GM12878 (cell line): ENCODE measurements at regions not wholly inside any gene's neighbourhood (a gene's known extent, or its start where the extent isn't known, plus 50 kb on each side); places are given as distances from the start of the nearest gene placed in this dataset.

Experiments used
- ATAC-seq: fragments of 200-7000 bp; cut with Tn5 transposase; 3 replicates; pipeline ENCODE4 v1.9.1; 2020; ENCODE audit warnings: mild to moderate bottlenecking, moderate library complexity
- BruUV-seq: library from RNA; stranded (reverse); fragments of 400-500 nt; replicated peaks from 2 replicates; lab custom pipeline; 2021; lab: Mats Ljungman, UMichigan
- CTCF ChIA-PET: fragments of 300-600 bp; sonication (Branson Sonifier 250); formaldehyde crosslinking; extraction: SDS; loops from one replicate; lab custom pipeline; 2021; ENCODE audit warnings: inconsistent platforms; lab: Yijun Ruan, JAX
- POLR2A ChIA-PET: fragments of 350-600 bp; formaldehyde crosslinking; extraction: SDS; loops from one replicate; lab custom pipeline; 2021; ENCODE audit warnings: inconsistent platforms; lab: Charles Lee
- RAD21 ChIA-PET: fragments of 300-600 bp; sonication (Branson Sonifier 250); formaldehyde crosslinking; loops from one replicate; lab custom pipeline; 2023; ENCODE audit warnings: antibody characterized with exemption; ENCODE audit not compliant: unreplicated experiment; lab: Charles Lee
- SMC1A ChIA-PET: fragments of 300-600 bp; sonication (Branson Sonifier 250); formaldehyde crosslinking; loops from one replicate; lab custom pipeline; 2023; ENCODE audit not compliant: unreplicated experiment, uncharacterized antibody; lab: Charles Lee
- DNase-seq: peaks from one replicate; pipeline ENCODE4 v3.0.0-alpha.2; 2011; ENCODE audit warnings: low read depth, low spot score
- FAIRE-seq: peaks from 3 replicates; lab custom pipeline; 2011; peaks lifted over from hg19 to GRCh38; lab: Jason Lieb, UNC
- H2AFZ ChIP-seq: 2 replicates; pipeline ENCODE4 v1.6.0; 2011; ENCODE audit warnings: low read depth, low read length, control low read depth; ENCODE audit not compliant: control insufficient read depth
- H3K27ac ChIP-seq: 2 replicates; pipeline ENCODE4 v1.5.1; 2011; ENCODE audit warnings: control low read depth; ENCODE audit not compliant: control insufficient read depth, insufficient read depth
- H3K27me3 ChIP-seq, 2 experiments: replicated peaks in 1 of 2; 2 replicates each; pipeline versions ENCODE4 v1.6.0 to v1.6.1; 2011; ENCODE audit warnings: low read length in 1 of 2; ENCODE audit not compliant: control insufficient read depth in 2 of 2, insufficient read depth in 2 of 2
- H3K36me3 ChIP-seq, 2 experiments: 2 replicates each; pipeline ENCODE4 v1.5.1; 2011; ENCODE audit warnings: low read length in 1 of 2; ENCODE audit not compliant: control insufficient read depth in 2 of 2, insufficient read depth in 2 of 2
- H3K4me1 ChIP-seq: 2 replicates; pipeline ENCODE4 v1.6.1; 2011; ENCODE audit warnings: mild to moderate bottlenecking, low read length, moderate library complexity, mixed read lengths; ENCODE audit not compliant: control insufficient read depth, insufficient read depth
- H3K4me2 ChIP-seq: 2 replicates; pipeline ENCODE4 v1.6.0; 2011; ENCODE audit warnings: control low read depth; ENCODE audit not compliant: control insufficient read depth, insufficient read depth
- H3K4me3 ChIP-seq: fragments of 200-600 bp; sonication (generic); 2 replicates; pipeline ENCODE4 v1.5.1; 2016
- H3K79me2 ChIP-seq: 2 replicates; pipeline ENCODE4 v1.6.0; 2011; ENCODE audit warnings: low read length; ENCODE audit not compliant: control insufficient read depth, insufficient read depth
- H3K9ac ChIP-seq: 2 replicates; pipeline ENCODE4 v1.8.0; 2011; ENCODE audit warnings: low read length, control low read depth, mixed read lengths; ENCODE audit not compliant: control insufficient read depth, insufficient read depth
- H3K9me3 ChIP-seq: replicated peaks from 3 replicates; pipeline ENCODE4 v1.5.1; 2011; ENCODE audit warnings: mild to moderate bottlenecking, low read length; ENCODE audit not compliant: control insufficient read depth, insufficient read depth
- H4K20me1 ChIP-seq: 2 replicates; pipeline ENCODE4 v1.6.0; 2011; ENCODE audit not compliant: control insufficient read depth, insufficient read depth
- BACH1 ChIP-seq: fragments of 450-650 bp; IDR thresholded peaks from 2 replicates; pipeline ENCODE4 v1.6.1; 2017; ENCODE audit warnings: mild to moderate bottlenecking, borderline replicate concordance
- BCL11A ChIP-seq: IDR thresholded peaks from 2 replicates; pipeline ENCODE4 v1.6.1; 2011; ENCODE audit warnings: low read depth, low read length
- CEBPB ChIP-seq, 2 experiments: fragments of 150-350 bp in 1 of 2; IDR thresholded peaks; 2 replicates each; pipeline ENCODE4 v1.6.1; 2012 to 2014; ENCODE audit warnings: low read depth in 2 of 2, low read length in 2 of 2, borderline replicate concordance in 1 of 2, inconsistent platforms in 1 of 2
- CREB1 ChIP-seq: IDR thresholded peaks from 2 replicates; pipeline ENCODE4 v1.6.1; 2012; ENCODE audit warnings: low read depth, mild to moderate bottlenecking, inconsistent platforms
- ESRRA ChIP-seq: IDR thresholded peaks from 2 replicates; pipeline ENCODE4 v1.6.1; 2012; ENCODE audit warnings: mild to moderate bottlenecking, low read length, improper control_type of control experiment
- JUND ChIP-seq: IDR thresholded peaks from 2 replicates; pipeline ENCODE4 v1.6.1; 2012; ENCODE audit warnings: low read depth, mild to moderate bottlenecking, low read length, improper control_type of control experiment, moderate library complexity
- MTA2 ChIP-seq: fragments of 450-650 bp; IDR thresholded peaks from 2 replicates; pipeline ENCODE4 v1.6.1; 2016; ENCODE audit warnings: low read depth, mild to moderate bottlenecking, moderate library complexity
- NFYB ChIP-seq: IDR thresholded peaks from 2 replicates; pipeline ENCODE4 v1.6.1; 2011; ENCODE audit warnings: low read depth, mild to moderate bottlenecking, low read length, improper control_type of control experiment, moderate library complexity; ENCODE audit not compliant: insufficient read depth
- PAX8 ChIP-seq: fragments of 450-650 bp; IDR thresholded peaks from 2 replicates; pipeline ENCODE4 v1.6.1; 2017; ENCODE audit warnings: mild to moderate bottlenecking, moderate library complexity
- RAD51 ChIP-seq: fragments of 450-650 bp; IDR thresholded peaks from 2 replicates; pipeline ENCODE4 v1.6.1; 2016; ENCODE audit warnings: moderate library complexity, mild to moderate bottlenecking, inconsistent platforms
- RCOR1 ChIP-seq: conservative IDR thresholded peaks from 2 replicates; pipeline ENCODE4 v1.6.1; 2012; ENCODE audit warnings: low read depth, low read length, improper control_type of control experiment
- WGBS: methylation state at CpG from one replicate; pipeline ENCODE4 v1.1.6; 2016; ENCODE audit warnings: low lambda C conversion rate; ENCODE audit not compliant: insufficient replicate concordance, insufficient coverage; ENCODE audit errors: missing lambda C conversion rate; 5-methylcytosine and 5-hydroxymethylcytosine counted together
- in situ Hi-C: fragments of 300-500 bp; cut with MboI; formaldehyde crosslinking; loops from 9 replicates; pipeline ENCODE4 v1.14.3; 2018; ENCODE audit warnings: mixed read lengths
- intact Hi-C: fragments of 100-400 bp; cut with micrococcal nuclease; formaldehyde crosslinking; loops from one replicate; pipeline ENCODE4 v1.14.2; 2022; ENCODE audit not compliant: unreplicated experiment
- TF ChIP-seq, protein P1 (sequence below): fragments of 450-650 bp; formaldehyde crosslinking; IDR thresholded peaks from 2 replicates; pipeline ENCODE4 v1.4.0; 2022; ENCODE audit warnings: mild to moderate bottlenecking, moderate library complexity
- TF ChIP-seq, protein P2 (sequence below): fragments of 450-650 bp; formaldehyde crosslinking; IDR thresholded peaks from 2 replicates; pipeline ENCODE4 v1.4.0; 2020; ENCODE audit warnings: mild to moderate bottlenecking, moderate library complexity
- TF ChIP-seq, protein P3 (sequence below): fragments of 450-650 bp; IDR thresholded peaks from 2 replicates; pipeline ENCODE4 v1.6.1; 2017; ENCODE audit warnings: mild to moderate bottlenecking

DNA sequence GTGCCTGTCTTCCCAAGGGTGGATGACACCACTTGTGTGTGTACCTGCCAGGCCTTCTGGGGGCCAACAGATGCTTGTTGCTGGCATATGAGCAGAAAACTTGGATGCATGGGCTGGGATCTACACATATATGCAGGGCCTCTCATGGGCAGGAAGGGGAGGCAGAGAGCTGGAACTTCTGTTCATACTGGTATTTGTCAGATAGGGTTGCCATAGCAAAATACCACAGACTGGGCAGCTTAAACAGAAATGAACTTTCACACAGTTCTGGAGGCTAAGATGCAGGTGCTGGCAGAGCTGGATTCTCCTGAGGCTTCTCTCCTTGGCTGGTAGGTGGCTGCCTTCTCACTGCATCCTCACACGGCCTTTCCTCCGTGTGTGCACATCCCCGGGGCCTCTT lies 121.8 kb downstream of the SUDS3 start (continued):
- TF ChIP-seq, protein P1, sequence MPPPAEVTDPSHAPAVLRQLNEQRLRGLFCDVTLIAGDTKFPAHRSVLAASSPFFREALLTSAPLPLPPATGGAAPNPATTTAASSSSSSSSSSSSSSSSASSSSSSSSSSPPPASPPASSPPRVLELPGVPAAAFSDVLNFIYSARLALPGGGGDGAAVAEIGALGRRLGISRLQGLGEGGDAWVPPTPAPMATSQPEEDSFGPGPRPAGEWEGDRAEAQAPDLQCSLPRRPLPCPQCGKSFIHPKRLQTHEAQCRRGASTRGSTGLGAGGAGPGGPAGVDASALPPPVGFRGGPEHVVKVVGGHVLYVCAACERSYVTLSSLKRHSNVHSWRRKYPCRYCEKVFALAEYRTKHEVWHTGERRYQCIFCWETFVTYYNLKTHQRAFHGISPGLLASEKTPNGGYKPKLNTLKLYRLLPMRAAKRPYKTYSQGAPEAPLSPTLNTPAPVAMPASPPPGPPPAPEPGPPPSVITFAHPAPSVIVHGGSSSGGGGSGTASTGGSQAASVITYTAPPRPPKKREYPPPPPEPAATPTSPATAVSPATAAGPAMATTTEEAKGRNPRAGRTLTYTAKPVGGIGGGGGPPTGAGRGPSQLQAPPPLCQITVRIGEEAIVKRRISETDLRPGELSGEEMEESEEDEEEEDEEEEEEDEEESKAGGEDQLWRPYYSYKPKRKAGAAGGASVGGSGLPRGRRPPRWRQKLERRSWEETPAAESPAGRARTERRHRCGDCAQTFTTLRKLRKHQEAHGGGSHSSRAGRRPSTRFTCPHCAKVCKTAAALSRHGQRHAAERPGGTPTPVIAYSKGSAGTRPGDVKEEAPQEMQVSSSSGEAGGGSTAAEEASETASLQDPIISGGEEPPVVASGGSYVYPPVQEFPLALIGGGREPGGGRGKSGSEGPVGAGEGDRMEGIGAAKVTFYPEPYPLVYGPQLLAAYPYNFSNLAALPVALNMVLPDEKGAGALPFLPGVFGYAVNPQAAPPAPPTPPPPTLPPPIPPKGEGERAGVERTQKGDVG (CRISPR knock-in tag), result no peak
- no peak for TF ChIP-seq NFYB

DNA sequence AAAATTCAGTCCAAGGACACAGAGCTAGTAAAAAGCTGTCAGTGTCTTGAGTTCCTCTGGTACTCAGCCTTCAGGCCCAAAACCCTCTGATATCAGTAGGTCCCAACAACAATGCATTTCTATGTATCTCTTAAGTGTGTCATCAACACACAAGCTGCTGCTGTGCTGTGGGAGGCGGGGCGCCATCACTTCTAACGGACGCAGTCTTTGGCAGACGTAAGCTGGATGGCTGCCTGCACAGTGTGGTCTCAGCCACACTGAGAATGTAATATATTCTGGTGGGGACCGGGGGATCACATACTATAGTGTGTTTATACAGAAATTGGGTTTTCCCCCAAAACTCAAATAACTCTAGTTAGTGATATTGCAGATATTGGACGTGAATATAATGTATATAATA lies 123.9 kb downstream of the SUDS3 start:
- no peak overlapping the region for H3K27ac ChIP-seq
- WGBS, result 48% methylated on average over 7 of the region's 7 CpGs
- no peaks in the 10 kb centered on the region for H3K79me2 ChIP-seq
- no peaks in the 10 kb centered on the region for H3K9me3 ChIP-seq
- H2AFZ ChIP-seq, result no peak overlapping the region
- SMC1A ChIA-PET, result no interaction called here
- no peaks in the 10 kb centered on the region for H3K36me3 ChIP-seq
- no peaks in the 10 kb centered on the region for H3K4me1 ChIP-seq
- no peaks in the 10 kb centered on the region for H3K27me3 ChIP-seq
- POLR2A ChIA-PET, result no interaction called here
- no peak overlapping the region for H3K4me3 ChIP-seq
- CTCF ChIA-PET, result no interaction called here
- no peak for DNase-seq
- no TSS peak for BruUV-seq
- H3K9ac ChIP-seq, result no peak overlapping the region
- RAD21 ChIA-PET, result no interaction called here
- ATAC-seq, result no peak
- intact Hi-C loops (no loop called here), in situ Hi-C loops (no loop called here)
- H3K4me2 ChIP-seq, result no peak overlapping the region
- no peaks in the 10 kb centered on the region for H4K20me1 ChIP-seq
- no peak for FAIRE-seq
- TF ChIP-seq PAX8, result no peak
- no peak for TF ChIP-seq RAD51
- TF ChIP-seq CEBPB (IDR thresholded peaks at IDR 0.05; ENCODE audit: borderline replicate concordance in 1 of 2, low read depth in 2 of 2, low read length in 2 of 2), result no peak
- TF ChIP-seq, protein P2, sequence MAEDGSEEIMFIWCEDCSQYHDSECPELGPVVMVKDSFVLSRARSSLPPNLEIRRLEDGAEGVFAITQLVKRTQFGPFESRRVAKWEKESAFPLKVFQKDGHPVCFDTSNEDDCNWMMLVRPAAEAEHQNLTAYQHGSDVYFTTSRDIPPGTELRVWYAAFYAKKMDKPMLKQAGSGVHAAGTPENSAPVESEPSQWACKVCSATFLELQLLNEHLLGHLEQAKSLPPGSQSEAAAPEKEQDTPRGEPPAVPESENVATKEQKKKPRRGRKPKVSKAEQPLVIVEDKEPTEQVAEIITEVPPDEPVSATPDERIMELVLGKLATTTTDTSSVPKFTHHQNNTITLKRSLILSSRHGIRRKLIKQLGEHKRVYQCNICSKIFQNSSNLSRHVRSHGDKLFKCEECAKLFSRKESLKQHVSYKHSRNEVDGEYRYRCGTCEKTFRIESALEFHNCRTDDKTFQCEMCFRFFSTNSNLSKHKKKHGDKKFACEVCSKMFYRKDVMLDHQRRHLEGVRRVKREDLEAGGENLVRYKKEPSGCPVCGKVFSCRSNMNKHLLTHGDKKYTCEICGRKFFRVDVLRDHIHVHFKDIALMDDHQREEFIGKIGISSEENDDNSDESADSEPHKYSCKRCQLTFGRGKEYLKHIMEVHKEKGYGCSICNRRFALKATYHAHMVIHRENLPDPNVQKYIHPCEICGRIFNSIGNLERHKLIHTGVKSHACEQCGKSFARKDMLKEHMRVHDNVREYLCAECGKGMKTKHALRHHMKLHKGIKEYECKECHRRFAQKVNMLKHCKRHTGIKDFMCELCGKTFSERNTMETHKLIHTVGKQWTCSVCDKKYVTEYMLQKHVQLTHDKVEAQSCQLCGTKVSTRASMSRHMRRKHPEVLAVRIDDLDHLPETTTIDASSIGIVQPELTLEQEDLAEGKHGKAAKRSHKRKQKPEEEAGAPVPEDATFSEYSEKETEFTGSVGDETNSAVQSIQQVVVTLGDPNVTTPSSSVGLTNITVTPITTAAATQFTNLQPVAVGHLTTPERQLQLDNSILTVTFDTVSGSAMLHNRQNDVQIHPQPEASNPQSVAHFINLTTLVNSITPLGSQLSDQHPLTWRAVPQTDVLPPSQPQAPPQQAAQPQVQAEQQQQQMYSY (CRISPR knock-in tag), result no peak
- TF ChIP-seq MTA2, result no peak
- TF ChIP-seq ESRRA, result no peak
- TF ChIP-seq, protein P3, sequence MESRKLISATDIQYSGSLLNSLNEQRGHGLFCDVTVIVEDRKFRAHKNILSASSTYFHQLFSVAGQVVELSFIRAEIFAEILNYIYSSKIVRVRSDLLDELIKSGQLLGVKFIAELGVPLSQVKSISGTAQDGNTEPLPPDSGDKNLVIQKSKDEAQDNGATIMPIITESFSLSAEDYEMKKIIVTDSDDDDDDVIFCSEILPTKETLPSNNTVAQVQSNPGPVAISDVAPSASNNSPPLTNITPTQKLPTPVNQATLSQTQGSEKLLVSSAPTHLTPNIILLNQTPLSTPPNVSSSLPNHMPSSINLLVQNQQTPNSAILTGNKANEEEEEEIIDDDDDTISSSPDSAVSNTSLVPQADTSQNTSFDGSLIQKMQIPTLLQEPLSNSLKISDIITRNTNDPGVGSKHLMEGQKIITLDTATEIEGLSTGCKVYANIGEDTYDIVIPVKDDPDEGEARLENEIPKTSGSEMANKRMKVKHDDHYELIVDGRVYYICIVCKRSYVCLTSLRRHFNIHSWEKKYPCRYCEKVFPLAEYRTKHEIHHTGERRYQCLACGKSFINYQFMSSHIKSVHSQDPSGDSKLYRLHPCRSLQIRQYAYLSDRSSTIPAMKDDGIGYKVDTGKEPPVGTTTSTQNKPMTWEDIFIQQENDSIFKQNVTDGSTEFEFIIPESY, result no peak
- no peak for TF ChIP-seq CREB1
- TF ChIP-seq JUND, result no peak
- TF ChIP-seq BACH1, result no peak
- TF ChIP-seq RCOR1, result no peak
- no peak for TF ChIP-seq BCL11A
